ENCODE measurements at regions not wholly inside any gene's neighbourhood (a gene's known extent, or its start where the extent isn't known, plus 50 kb on each side); places are given as distances from the start of the nearest gene placed in this dataset.
"Not testable (repeated sequence)": the region's sequence is repeated elsewhere in the genome, so short reads cannot be mapped to it uniquely, and the experiment has no call there.

DNA sequence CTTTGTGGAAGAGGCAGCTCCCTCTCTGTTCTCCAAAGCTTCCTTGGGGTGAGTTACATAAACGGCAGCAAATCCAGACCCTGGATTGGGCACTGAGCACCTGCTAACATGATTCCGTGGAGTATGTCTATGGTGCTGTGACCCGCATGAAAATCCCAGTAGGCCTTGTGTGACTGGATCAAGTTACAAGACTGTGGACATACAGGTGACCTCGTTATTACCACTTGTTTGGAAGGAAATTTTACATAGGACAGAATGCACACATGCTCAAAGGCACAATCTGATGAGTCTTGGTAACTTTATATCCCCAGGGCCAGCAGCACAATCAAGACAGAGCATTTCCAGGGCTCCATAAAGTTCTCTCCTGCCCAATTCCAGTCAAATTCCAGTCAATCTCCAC, 120.2 kb upstream of the OTOS start:
- Mint-ChIP-seq H3K36me3 (peaks cover 4% of the 10 kb centered on the region), H3K9me3 (peaks cover 14% of the 10 kb centered on the region), H3K4me1 (no peaks in the 10 kb centered on the region), H3K27me3 (no peaks in the 10 kb centered on the region), H3K27ac (no peak overlapping the region), H3K4me3 (no peak overlapping the region)

DNA sequence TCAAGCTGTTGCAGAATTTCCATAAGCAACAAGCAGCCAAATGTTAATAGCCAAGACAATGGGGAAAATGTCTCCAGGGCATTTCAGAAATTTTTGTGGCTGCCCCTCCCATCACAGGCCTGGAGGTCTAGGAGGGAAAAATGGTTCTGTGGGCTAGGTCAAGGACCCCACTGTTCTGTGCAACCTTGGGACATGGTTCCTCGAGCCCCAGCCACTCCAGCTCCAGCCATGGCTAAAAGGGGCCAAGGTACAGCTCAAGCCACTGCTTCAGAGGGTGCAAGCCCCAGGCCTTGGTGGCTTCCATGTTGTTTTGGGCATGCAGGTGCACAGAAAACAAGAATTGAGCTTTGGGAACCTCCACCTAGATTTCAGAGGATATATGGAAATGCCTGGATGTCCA, 122.1 kb upstream of the OTOS start:
- not testable (repeated sequence) for H3K36me3 Mint-ChIP-seq, H3K4me3 Mint-ChIP-seq, H3K27ac Mint-ChIP-seq, H3K27me3 Mint-ChIP-seq, H3K4me1 Mint-ChIP-seq
- H3K9me3 Mint-ChIP-seq = peaks cover 14% of the 10 kb centered on the region

DNA sequence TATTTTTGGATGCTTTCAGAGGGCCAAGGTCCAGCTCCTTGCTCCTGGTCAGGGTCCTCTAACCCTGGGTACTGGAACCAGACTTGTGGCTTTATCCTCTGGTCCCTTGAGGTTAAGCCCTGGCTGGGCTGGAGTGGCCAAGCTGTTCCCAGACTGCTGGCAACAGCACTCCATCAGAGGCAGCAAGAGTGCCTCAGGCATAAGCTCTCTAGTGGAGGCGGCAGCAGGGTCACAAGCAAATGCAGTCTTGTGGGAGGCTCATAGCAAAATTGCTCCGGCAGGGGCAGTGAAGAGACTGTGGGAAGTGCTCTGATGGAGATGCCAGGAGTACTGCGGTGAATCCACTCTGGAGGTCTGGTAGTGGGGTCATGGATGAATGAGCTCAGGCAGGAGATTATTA, 128.9 kb upstream of the OTOS start:
- Mint-ChIP-seq H3K36me3 (peaks cover 4% of the 10 kb centered on the region), H3K27ac (no peak overlapping the region)

DNA sequence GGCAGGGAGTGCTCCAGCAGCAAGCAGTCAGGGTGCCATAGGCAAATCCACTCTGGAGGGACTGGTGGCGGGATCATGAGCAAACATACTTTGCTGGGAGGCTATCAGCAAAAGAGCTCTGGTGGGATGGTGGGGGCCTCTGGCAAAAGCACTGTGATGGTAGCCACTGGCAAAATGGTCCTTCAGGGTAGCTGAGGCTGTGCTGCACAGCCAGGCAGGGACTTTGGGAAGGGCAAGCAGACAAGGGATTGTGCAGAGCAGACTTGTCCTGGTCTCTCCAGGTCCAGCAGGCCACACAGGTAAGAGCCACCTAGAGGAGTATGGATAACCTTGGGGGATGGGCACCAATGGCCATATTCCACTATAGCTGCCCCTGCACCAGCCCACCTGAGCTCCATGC, 129.4 kb upstream of the OTOS start:
- no peak overlapping the region for H3K4me3 Mint-ChIP-seq
- H3K27ac Mint-ChIP-seq = no peak overlapping the region
- peaks cover 4% of the 10 kb centered on the region for H3K36me3 Mint-ChIP-seq
- H3K9me3 Mint-ChIP-seq = peaks cover 14% of the 10 kb centered on the region
- peaks cover 51% of the 10 kb centered on the region for H3K27me3 Mint-ChIP-seq
- H3K4me1 Mint-ChIP-seq = no peaks in the 10 kb centered on the region

More for the DNA sequence above, 128.9 kb upstream of the OTOS start:
- Mint-ChIP-seq H3K27me3 (peaks cover 46% of the 10 kb centered on the region), H3K4me3 (no peak overlapping the region), H3K9me3 (peaks cover 14% of the 10 kb centered on the region), H3K4me1 (no peaks in the 10 kb centered on the region)

DNA sequence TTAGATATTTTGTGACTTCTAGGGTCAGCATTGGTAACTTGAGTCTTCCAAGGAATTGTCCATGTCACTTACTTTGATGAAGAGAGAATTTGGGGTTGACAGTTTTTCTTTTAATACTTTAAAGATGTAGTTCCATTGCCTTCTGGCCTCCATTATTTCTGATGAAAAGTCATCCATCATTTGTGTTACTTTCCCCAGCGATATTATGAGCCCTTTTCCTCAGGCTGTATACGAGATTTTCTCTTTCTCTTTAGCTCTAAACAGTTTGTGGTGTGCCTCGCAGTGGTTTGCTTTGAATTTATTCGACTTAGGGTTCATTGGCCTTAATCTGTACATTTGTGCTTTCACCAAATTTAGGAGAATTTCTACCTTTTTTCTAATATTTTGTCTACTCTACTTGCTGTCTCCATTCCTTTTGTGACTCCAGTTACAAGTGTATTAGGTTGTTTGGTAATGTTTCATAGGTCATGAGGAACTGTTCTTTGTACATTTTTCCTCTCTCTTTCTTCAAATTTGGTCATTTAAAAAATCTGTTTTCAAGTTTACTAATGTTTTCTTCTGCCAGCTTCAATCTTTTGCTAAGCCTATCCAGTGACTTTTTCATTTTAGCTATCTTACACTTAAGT, 131.4 kb upstream of the OTOS start:
- peaks cover 14% of the 10 kb centered on the region for H3K9me3 Mint-ChIP-seq
- no peaks in the 10 kb centered on the region for H3K4me1 Mint-ChIP-seq
- H3K27me3 Mint-ChIP-seq = peaks cover 61% of the 10 kb centered on the region
- H3K27ac Mint-ChIP-seq = no peak overlapping the region
- H3K4me3 Mint-ChIP-seq = no peak overlapping the region
- peaks cover 4% of the 10 kb centered on the region for H3K36me3 Mint-ChIP-seq

DNA sequence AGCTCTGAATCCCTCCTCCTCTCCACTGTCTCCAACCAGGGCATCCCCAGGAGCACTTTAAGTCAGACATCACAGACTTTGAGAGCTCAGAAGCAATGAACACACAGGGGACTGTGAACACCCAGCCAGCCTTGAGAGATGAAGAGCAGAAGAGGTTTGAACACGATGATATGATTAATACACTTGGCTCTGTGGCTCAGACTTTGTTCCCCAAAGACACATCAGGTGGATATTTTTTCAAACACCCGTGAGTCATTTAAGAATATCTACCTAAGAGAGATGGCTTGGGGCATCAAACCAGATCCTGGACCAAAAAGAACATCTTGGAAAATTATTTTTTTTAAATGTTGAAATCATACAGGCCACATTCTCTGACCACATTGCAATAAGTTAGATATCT, 134.9 kb upstream of the OTOS start:
- Mint-ChIP-seq H3K4me1 (no peaks in the 10 kb centered on the region), H3K27ac (no peak overlapping the region), H3K9me3 (peaks cover 16% of the 10 kb centered on the region), H3K27me3 (peaks cover 59% of the 10 kb centered on the region), H3K4me3 (no peak overlapping the region), H3K36me3 (peaks cover 4% of the 10 kb centered on the region)

DNA sequence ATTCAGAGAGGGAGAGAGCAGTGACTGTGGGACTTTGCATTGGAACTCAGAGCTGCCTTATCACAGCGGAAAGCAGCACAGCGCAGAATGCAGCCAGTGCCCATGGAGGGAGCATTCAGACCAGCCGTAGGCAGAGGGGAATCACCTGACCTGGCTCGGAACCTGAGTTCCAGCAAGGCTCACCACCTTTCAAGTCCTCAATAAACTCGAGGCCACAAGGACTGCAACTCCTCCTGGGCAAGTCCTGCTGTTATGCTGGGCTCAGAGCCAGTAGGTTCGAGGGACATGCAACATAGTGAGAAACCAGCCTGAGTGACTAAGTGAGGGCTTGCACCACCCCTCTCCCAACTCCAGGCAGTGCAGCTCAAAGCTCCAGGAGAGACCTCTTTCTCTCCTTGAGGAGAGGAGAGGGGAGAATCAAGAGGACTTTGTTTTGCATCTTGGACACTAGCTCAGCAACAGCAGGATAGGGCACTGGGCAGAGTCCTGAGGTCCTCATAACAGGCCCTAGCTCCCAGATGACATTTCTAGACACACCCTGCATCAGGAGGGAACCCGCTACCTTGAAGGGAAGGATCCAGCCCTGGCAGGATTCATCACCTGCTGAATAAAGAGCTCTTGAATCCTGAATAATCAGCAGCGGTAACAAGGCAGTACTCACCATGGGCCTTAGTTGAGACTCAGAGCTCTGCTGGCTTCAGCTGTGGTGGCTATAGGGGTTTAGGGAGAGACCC, 136.8 kb upstream of the OTOS start:
- Mint-ChIP-seq H3K27ac (no peak overlapping the region), H3K9me3 (peaks cover 19% of the 10 kb centered on the region), H3K4me3 (no peak overlapping the region), H3K36me3 (peaks cover 1% of the 10 kb centered on the region), H3K27me3 (peaks cover 62% of the 10 kb centered on the region), H3K4me1 (no peaks in the 10 kb centered on the region)

DNA sequence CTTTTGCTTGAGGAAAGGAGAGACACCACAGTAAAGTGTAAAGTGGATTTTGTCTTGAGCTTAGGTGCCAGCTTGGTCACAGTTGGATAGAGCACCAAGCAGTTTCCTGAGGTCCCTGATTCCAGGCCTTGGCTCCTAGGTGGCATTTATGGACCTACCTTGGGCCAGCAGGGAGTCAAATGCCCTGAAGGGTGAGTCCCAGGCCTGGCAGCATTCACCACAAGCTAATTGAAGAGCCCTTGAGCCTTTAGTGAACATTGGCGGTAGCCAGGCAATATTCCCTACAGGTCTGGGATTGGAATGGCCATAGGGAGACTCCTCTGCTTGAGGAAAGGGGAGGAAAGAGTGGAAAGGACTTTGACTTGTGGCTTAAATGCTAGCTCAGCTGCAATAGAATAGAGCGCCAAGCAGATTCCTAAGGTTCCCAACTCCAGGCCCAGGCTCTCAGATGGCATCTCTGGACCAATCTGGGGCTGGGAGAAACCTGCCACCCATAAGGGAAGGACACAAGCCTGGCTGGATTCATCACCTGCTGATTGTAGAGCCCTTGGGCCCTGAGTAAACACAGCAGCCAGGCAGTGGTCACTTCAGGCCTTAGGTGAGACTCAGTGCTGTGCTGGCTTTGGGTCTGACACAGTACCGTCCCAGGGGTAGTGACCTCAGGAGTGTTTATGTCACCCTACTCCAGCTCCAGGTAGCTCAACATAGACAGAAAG, 137.5 kb upstream of the OTOS start:
- Mint-ChIP-seq H3K36me3 (no peaks in the 10 kb centered on the region), H3K9me3 (peaks cover 14% of the 10 kb centered on the region), H3K27ac (no peak overlapping the region), H3K4me1 (no peaks in the 10 kb centered on the region), H3K27me3 (peaks cover 63% of the 10 kb centered on the region), H3K4me3 (no peak overlapping the region)

DNA sequence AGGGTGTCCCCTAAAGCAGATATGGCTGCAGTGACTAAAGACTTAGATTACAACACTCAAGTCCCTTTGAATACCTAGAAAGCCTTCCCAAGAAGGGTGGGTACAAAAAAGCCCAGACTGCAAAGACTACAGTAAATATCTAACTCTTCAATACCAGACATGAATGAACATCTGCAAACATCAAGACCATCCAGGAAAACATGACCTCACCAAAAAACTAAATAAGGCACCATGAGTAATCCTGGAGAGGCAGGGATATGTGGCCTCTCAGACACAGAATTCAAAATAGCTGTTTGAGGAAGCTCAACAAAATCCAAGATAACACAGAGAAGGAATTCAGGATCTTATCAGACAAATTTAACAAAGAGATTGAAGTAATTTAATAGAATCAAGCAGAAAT, 138.2 kb upstream of the OTOS start:
- H3K27me3 Mint-ChIP-seq = peaks cover 57% of the 10 kb centered on the region
- H3K4me1 Mint-ChIP-seq = no peaks in the 10 kb centered on the region
- no peak overlapping the region for H3K27ac Mint-ChIP-seq

DNA sequence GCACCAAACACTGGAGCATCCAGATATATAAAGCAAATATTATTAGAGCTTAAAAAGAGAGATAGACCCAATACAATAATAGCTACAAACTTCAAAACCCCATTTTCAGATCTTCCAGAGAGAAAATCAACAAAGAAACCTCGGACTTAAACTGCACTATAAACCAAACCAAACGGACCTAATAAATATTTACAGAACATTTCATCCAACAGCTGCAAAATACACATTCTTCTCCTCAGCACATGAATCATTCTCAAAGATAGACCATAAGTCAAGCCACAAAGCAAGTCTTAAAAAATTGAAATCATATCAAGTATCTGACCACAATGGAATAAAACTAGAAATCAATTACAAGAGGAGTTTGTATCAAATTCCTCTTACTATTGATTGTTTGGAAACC, 140.2 kb upstream of the OTOS start:
- peaks cover 43% of the 10 kb centered on the region for H3K27me3 Mint-ChIP-seq
- no peaks in the 10 kb centered on the region for H3K36me3 Mint-ChIP-seq
- H3K9me3 Mint-ChIP-seq = peaks cover 16% of the 10 kb centered on the region
- no peaks in the 10 kb centered on the region for H3K4me1 Mint-ChIP-seq
- H3K4me3 Mint-ChIP-seq = no peak overlapping the region
- no peak overlapping the region for H3K27ac Mint-ChIP-seq

More for the DNA sequence above, 138.2 kb upstream of the OTOS start:
- Mint-ChIP-seq H3K9me3 (peaks cover 16% of the 10 kb centered on the region), H3K4me3 (no peak overlapping the region), H3K36me3 (no peaks in the 10 kb centered on the region)

DNA sequence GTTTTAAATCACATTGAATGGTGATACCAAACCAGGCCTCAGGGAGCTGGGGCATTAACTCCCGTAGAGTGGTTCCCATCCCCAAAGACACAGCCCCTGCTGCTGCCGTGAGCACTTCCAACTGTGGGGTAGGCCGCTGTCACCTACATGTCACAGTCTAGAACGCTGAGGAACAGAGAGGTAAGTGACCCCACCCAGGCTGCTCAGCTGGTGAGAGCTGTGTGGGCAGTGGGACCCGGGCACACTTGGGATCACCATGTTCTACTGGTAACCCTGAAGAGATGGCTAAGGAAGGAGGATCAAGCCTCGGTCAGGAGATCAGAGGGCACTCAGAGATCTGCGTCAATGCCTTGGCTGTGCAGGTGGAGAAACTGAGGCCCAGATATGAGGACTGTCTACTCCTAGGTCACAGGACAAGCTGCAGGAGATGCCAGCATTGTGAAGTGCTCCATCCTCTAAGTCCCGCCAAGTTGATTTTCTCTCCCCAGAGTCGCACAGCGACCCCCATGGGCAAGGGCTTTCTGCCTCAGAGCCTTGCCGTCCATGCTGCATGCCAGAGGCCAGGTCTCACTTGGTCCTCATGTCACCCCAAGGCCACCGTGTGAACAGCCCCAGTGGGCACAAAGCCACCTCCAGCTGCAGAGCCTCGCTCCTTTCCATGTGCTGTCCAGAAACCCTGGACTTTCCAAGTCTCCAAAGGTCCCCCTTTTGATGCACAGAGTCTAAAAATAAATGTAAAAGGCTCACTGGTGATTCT, 144.2 kb upstream of the OTOS start:
- peaks cover 16% of the 10 kb centered on the region for H3K9me3 Mint-ChIP-seq
- H3K27ac Mint-ChIP-seq = no peak overlapping the region
- H3K36me3 Mint-ChIP-seq = no peaks in the 10 kb centered on the region
- no peaks in the 10 kb centered on the region for H3K4me1 Mint-ChIP-seq
- H3K4me3 Mint-ChIP-seq = no peak overlapping the region
- peaks cover 18% of the 10 kb centered on the region for H3K27me3 Mint-ChIP-seq

DNA sequence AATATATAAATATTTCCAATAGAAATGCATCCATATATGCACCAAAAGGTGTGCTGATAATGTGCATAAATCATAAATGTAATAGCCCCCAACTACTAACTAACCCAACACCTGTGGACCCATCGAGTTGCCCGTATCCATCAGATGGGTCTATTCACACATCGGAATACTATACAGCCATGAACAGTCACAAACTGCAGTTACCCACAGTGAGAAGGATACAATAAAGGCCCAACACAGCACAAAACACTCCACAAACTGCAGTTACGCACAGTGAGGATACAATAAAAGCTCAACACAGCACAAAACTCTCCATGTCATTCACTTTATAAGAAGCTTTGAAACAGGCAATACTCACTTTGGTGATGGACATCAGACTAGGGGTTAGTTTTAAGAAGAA, 145.3 kb upstream of the OTOS start:
- Mint-ChIP-seq H3K27me3 (peaks cover 12% of the 10 kb centered on the region), H3K9me3 (peaks cover 10% of the 10 kb centered on the region), H3K4me1 (no peaks in the 10 kb centered on the region), H3K36me3 (no peaks in the 10 kb centered on the region), H3K4me3 (no peak overlapping the region), H3K27ac (no peak overlapping the region)

DNA sequence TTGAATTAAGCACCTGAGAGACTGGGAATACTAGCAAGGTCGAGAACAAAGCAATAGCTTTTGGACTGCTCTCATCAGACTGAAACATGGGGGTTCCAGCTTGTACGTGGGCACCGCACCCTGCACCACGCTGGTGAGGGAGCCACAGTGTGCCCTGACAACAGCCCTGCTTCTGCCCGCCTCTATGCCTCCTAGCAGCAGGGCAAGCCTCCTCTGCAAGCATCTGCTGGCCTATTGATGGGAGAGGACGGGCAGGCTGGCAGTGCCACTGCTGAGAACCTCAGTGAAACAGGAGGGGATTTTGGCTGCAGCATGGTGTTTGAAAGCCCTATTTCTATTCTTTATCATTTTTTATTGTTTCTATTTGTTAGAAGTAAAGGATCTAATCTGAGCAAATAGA, 146.1 kb upstream of the OTOS start:
- H3K27me3 Mint-ChIP-seq = peaks cover 7% of the 10 kb centered on the region
- no peak overlapping the region for H3K4me3 Mint-ChIP-seq
- no peak overlapping the region for H3K27ac Mint-ChIP-seq
- no peaks in the 10 kb centered on the region for H3K4me1 Mint-ChIP-seq
- peaks cover 5% of the 10 kb centered on the region for H3K9me3 Mint-ChIP-seq
- no peaks in the 10 kb centered on the region for H3K36me3 Mint-ChIP-seq

DNA sequence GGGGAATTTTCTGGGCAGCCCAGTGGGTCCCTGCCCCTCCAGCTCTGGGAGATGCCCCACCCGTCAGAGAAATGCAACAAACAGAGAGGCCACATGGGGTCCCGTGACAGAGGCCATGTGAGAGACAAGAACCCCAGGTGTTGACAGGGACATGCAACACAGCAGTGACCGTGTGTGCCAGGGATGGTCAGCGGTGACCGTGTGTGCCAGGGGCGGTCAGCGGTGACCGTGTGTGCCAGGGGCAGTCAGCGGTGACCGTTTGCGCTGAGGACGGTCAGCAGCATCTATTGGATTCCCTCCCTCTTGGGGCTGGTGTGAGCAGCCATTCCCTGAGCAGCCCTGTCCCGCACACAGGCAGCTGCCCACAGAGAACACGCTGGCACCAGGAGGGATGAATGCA, 146.6 kb upstream of the OTOS start:
- Mint-ChIP-seq H3K4me1 (no peaks in the 10 kb centered on the region), H3K4me3 (no peak overlapping the region), H3K36me3 (no peaks in the 10 kb centered on the region), H3K27ac (no peak overlapping the region), H3K9me3 (peaks cover 5% of the 10 kb centered on the region), H3K27me3 (peaks cover 4% of the 10 kb centered on the region)

DNA sequence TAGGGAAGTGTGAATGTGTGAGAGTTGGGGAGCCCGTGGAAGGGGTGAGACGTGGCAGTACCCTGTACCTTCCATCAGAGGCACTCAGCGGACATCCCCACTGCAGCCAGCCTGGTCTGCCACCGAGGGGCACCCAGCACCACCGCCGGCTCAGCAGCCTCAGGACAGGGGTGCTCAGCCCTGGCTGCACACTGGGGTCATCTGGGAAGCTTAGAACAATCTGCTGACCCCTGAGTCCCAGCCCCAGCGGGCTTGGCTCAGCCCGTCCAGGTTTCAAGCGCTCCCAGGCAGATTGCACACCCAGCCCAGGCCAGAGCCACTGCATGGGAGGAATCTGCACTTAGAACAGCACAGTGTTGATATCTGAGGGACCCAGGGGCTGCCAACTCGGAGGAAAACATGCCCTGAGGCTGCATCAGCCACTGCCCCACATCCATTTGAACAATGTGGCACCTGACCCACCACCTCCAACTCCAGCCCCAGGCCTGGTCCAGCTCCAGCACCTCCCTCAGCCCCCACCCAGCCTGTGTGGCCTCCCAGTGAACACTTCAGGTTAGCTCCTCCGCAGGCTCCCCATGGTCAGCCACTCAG, 147.1 kb upstream of the OTOS start:
- Mint-ChIP-seq H3K36me3 (no peaks in the 10 kb centered on the region), H3K27me3 (peaks cover 4% of the 10 kb centered on the region), H3K27ac (no peak overlapping the region), H3K9me3 (peaks cover 5% of the 10 kb centered on the region), H3K4me1 (no peaks in the 10 kb centered on the region), H3K4me3 (no peak overlapping the region)

All from activated naive CD4-positive, alpha-beta T cell treated with anti-CD3 and anti-CD28 coated beads, Interleukin-2, amount 50 U/mL, for 24 hours (primary cell).